Spleen (tissue), 7 donors: ENCODE measurements at regions not wholly inside any gene's neighbourhood (a gene's known extent, or its start where the extent isn't known, plus 50 kb on each side); places are given as distances from the start of the nearest gene placed in this dataset.

Experiments
- POLR2A ChIP-seq, 3 donors: fragments of 450-650 bp; IDR thresholded peaks; one replicate each; pipeline ENCODE4 v1.5.1; 2017; ENCODE audit warnings: antibody characterized with exemption in 3 of 3, mild to moderate bottlenecking in 1 of 3
- POLR2AphosphoS5 ChIP-seq, 3 donors: sonication (generic); formaldehyde crosslinking; IDR thresholded peaks; one replicate each; pipeline ENCODE4 v1.5.1; 2017; ENCODE audit warnings: antibody characterized with exemption in 3 of 3
- TF ChIP-seq, protein P1 (sequence below), 11 experiments: fragments of 200-600 bp in 7 of 11; fragments of 450-650 bp in 4 of 11; sonication (generic) in 4 of 11; IDR thresholded peaks in 8 of 11; conservative IDR thresholded peaks in 3 of 11; 1 replicate in 7 of 11; 2 replicates in 4 of 11; pipeline versions ENCODE4 v1.4.0 to v1.8.0; 2016 to 2021; ENCODE audit warnings: antibody characterized with exemption in 11 of 11, inconsistent platforms in 4 of 11, mild to moderate bottlenecking in 1 of 11
- donor health status: DM: no; HTN: no; CAD: no; lungs with moderate emphysema.
- donor health status: DM: no; HTN: no; CAD: no.
- donor health status: DM: no; HTN: no; CAD: no.

DNA sequence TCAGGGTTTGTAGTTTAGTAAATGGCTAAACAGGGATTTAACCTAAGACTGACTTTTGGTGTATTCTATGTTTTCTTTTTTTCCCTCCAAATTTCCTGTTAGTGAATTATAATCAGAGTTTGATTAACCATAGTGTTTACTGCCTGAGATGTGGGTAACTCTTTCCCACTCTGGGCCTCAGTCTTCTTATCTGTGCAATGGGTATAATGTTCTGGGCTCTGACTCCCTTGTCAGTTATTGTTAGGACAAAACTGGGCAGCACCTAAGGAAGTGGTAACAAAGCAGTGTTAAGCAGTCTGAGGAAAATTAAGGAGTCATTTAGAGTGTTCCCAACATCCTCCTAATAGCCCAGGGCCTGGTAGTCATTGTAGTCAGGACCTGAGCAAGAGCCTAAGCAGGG lies 206.4 kb upstream of the N4BP1 start:
- TF ChIP-seq, protein P1, sequence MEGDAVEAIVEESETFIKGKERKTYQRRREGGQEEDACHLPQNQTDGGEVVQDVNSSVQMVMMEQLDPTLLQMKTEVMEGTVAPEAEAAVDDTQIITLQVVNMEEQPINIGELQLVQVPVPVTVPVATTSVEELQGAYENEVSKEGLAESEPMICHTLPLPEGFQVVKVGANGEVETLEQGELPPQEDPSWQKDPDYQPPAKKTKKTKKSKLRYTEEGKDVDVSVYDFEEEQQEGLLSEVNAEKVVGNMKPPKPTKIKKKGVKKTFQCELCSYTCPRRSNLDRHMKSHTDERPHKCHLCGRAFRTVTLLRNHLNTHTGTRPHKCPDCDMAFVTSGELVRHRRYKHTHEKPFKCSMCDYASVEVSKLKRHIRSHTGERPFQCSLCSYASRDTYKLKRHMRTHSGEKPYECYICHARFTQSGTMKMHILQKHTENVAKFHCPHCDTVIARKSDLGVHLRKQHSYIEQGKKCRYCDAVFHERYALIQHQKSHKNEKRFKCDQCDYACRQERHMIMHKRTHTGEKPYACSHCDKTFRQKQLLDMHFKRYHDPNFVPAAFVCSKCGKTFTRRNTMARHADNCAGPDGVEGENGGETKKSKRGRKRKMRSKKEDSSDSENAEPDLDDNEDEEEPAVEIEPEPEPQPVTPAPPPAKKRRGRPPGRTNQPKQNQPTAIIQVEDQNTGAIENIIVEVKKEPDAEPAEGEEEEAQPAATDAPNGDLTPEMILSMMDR (IDR thresholded peaks at IDR 0.05 in 8 of 11, conservative IDR thresholded peaks at IDR 0.05 in 3 of 11), result no peak
- TF ChIP-seq POLR2AphosphoS5 (IDR thresholded peaks at IDR 0.05) (no peak), POLR2A (IDR thresholded peaks at IDR 0.05) (no peak)
